MCF 10A (cell line): ENCODE measurements at regions not wholly inside any gene's neighbourhood (a gene's known extent, or its start where the extent isn't known, plus 50 kb on each side); places are given as distances from the start of the nearest gene placed in this dataset.

Experiments
- BruUV-seq: library from RNA; stranded (reverse); fragments of 400-500 nt; replicated peaks from 2 replicates; lab custom pipeline; 2021; lab: Mats Ljungman, UMichigan
- CTCF ChIA-PET: fragments of 300-600 bp; sonication (Branson Sonifier 250); formaldehyde crosslinking; extraction: SDS; loops from one replicate; lab custom pipeline; 2021; ENCODE audit warnings: antibody characterized with exemption, inconsistent platforms; lab: Yijun Ruan, JAX
- POLR2A ChIA-PET: fragments of 300-600, 350-650 bp; sonication (Branson Sonifier 250); formaldehyde crosslinking; extraction: SDS; loops from one replicate; lab custom pipeline; 2020; ENCODE audit warnings: antibody characterized with exemption, inconsistent platforms; lab: Yijun Ruan, JAX
- DNase-seq: peaks from one replicate; pipeline ENCODE4 v3.0.0-alpha.2; 2018; ENCODE audit not compliant: unreplicated experiment
- H3K27ac Mint-ChIP-seq: one replicate; pipeline ENCODE4 v1.8.0; 2022; ENCODE audit warnings: mild to moderate bottlenecking, low read depth, mixed read lengths; ENCODE audit not compliant: unreplicated experiment
- H3K27me3 Mint-ChIP-seq: one replicate; pipeline ENCODE4 v1.8.0; 2022; ENCODE audit warnings: mixed read lengths; ENCODE audit not compliant: insufficient read depth, unreplicated experiment
- H3K36me3 Mint-ChIP-seq: one replicate; pipeline ENCODE4 v1.8.0; 2022; ENCODE audit warnings: mild to moderate bottlenecking, moderate library complexity, mixed read lengths; ENCODE audit not compliant: insufficient read depth, unreplicated experiment
- H3K4me1 Mint-ChIP-seq: one replicate; pipeline ENCODE4 v1.8.0; 2022; ENCODE audit warnings: mixed read lengths; ENCODE audit not compliant: insufficient read depth, unreplicated experiment
- H3K4me3 Mint-ChIP-seq: one replicate; pipeline ENCODE4 v1.8.0; 2022; ENCODE audit warnings: mild to moderate bottlenecking, moderate library complexity, mixed read lengths; ENCODE audit not compliant: unreplicated experiment
- H3K9me3 Mint-ChIP-seq: one replicate; pipeline ENCODE4 v1.8.0; 2022; ENCODE audit warnings: mixed read lengths; ENCODE audit not compliant: unreplicated experiment
- intact Hi-C: fragments of 100-400 bp; cut with micrococcal nuclease; formaldehyde crosslinking; loops from 2 replicates; pipeline ENCODE4 v1.14.1; 2022
- TF ChIP-seq, protein P1 (sequence below): fragments of 200-600 bp; IDR thresholded peaks from one replicate; pipeline ENCODE4 v1.8.0; 2022; ENCODE audit warnings: antibody characterized with exemption, mild to moderate bottlenecking; ENCODE audit not compliant: unreplicated experiment

DNA sequence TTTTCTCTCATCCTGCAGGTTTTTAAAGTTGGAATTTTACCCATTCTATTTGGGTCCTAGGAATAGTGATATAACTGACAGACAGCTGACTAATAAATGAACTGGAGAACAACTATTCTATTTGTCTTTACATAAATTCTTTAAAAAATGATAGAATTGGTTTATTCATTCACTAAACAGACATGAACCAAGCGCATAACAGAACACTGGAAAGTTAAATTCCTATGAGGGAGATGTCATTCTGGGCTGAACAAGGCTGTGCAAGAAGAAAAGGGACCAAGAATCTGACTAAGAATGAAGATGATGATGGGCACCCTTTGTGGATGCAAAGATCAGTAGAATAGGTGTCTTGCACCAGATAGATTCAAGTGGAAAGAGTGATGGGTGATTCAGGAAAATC, 256.3 kb upstream of the SASH1 start:
- Mint-ChIP-seq H3K27me3 (no peaks in the 10 kb centered on the region), H3K4me3 (no peak overlapping the region), H3K36me3 (no peaks in the 10 kb centered on the region), H3K4me1 (no peaks in the 10 kb centered on the region), H3K27ac (no peak overlapping the region), H3K9me3 (peaks cover 15% of the 10 kb centered on the region)
- POLR2A ChIA-PET, result no interaction called here
- CTCF ChIA-PET, result no interaction called here
- intact Hi-C loops, result no loop called here
- BruUV-seq, result no TSS peak
- no peak for DNase-seq
- TF ChIP-seq, protein P1, sequence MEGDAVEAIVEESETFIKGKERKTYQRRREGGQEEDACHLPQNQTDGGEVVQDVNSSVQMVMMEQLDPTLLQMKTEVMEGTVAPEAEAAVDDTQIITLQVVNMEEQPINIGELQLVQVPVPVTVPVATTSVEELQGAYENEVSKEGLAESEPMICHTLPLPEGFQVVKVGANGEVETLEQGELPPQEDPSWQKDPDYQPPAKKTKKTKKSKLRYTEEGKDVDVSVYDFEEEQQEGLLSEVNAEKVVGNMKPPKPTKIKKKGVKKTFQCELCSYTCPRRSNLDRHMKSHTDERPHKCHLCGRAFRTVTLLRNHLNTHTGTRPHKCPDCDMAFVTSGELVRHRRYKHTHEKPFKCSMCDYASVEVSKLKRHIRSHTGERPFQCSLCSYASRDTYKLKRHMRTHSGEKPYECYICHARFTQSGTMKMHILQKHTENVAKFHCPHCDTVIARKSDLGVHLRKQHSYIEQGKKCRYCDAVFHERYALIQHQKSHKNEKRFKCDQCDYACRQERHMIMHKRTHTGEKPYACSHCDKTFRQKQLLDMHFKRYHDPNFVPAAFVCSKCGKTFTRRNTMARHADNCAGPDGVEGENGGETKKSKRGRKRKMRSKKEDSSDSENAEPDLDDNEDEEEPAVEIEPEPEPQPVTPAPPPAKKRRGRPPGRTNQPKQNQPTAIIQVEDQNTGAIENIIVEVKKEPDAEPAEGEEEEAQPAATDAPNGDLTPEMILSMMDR, result no peak

DNA sequence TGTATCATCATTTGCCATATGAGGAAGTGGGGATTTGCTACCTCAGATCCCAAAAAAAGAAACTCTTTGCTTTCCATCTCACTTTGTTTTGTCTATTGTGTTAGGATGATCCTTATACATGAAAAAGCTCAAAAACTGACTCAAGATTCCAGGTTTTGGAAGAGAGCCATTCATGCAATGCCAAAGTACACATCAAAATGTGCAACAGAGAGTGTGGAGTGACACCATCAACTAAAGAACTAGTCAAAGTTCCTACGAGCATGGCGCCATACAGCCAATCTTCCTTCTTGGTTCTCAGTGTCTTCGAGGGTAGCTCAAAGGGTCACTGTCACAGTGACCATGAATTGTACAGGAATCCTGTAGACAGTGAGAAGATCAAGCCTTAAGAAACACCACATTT, 255.8 kb upstream of the SASH1 start:
- TF ChIP-seq, protein P1, result no peak
- Mint-ChIP-seq H3K4me3 (no peak overlapping the region), H3K36me3 (no peaks in the 10 kb centered on the region), H3K9me3 (peaks cover 15% of the 10 kb centered on the region), H3K4me1 (no peaks in the 10 kb centered on the region), H3K27me3 (no peaks in the 10 kb centered on the region), H3K27ac (no peak overlapping the region)
- ChIA-PET CTCF (no interaction called here), POLR2A (no interaction called here)
- DNase-seq, result no peak
- BruUV-seq, result no TSS peak
- intact Hi-C loops, result no loop called here

DNA sequence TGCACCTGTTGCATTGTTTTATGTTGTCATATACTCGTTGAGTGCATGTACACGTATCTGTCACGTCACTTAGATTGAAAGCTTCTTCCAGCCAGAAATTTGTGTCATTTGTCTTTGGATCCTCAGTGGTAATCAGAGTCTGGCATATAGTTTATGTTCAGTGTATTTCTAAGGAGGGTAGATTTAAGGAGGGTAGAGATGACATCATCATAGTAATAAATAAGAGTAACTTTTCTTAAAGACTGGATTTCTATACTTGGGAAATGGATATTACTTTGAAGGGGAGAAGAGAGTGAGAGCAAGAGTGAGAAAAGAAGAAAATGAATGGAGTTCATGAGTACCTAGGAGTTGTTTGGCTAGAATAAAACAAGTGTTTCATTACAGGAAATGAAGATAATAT, 255.0 kb upstream of the SASH1 start:
- intact Hi-C loops, result no loop called here
- Mint-ChIP-seq H3K4me3 (no peak overlapping the region), H3K27ac (no peak overlapping the region), H3K36me3 (no peaks in the 10 kb centered on the region), H3K4me1 (no peaks in the 10 kb centered on the region), H3K9me3 (peaks cover 22% of the 10 kb centered on the region), H3K27me3 (no peaks in the 10 kb centered on the region)
- BruUV-seq, result no TSS peak
- CTCF ChIA-PET, result no interaction called here
- TF ChIP-seq, protein P1, result no peak
- DNase-seq, result no peak
- POLR2A ChIA-PET, result no interaction called here

DNA sequence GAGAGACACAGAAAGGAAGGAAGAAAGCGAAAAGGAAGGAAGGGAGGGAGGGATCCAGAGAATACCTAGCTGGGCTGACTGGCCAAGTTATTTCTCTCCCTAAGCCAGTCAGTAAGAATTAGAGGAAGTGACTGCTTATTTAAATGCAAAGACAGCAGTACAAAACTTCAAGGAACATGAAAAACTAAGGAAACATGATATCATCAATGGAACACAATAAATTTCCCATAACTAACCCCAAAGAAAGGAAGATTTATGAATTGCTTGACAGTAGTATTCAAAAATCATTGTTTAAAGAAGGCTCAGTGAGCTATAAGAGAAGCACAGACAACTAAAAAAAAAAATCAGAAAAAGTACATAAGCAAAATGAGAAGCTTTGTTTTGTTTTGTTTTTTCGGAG, 252.3 kb upstream of the SASH1 start:
- DNase-seq, result no peak
- no TSS peak for BruUV-seq
- TF ChIP-seq, protein P1, result no peak
- intact Hi-C loops, result no loop called here
- Mint-ChIP-seq H3K4me3 (no peak overlapping the region), H3K36me3 (no peaks in the 10 kb centered on the region), H3K9me3 (peaks cover 22% of the 10 kb centered on the region), H3K4me1 (no peaks in the 10 kb centered on the region), H3K27ac (no peak overlapping the region), H3K27me3 (no peaks in the 10 kb centered on the region)
- ChIA-PET POLR2A (no interaction called here), CTCF (interaction anchor here (0.6 kb wide), 2 partner anchors 711 kb away, joined by 3 read pairs; no protein-coding TSS in a partner anchor)
